ENCODE measurements at regions not wholly inside any gene's neighbourhood (a gene's known extent, or its start where the extent isn't known, plus 50 kb on each side); places are given as distances from the start of the nearest gene placed in this dataset.
"Not testable (repeated sequence)": the region's sequence is repeated elsewhere in the genome, so short reads cannot be mapped to it uniquely, and the experiment has no call there.

DNA sequence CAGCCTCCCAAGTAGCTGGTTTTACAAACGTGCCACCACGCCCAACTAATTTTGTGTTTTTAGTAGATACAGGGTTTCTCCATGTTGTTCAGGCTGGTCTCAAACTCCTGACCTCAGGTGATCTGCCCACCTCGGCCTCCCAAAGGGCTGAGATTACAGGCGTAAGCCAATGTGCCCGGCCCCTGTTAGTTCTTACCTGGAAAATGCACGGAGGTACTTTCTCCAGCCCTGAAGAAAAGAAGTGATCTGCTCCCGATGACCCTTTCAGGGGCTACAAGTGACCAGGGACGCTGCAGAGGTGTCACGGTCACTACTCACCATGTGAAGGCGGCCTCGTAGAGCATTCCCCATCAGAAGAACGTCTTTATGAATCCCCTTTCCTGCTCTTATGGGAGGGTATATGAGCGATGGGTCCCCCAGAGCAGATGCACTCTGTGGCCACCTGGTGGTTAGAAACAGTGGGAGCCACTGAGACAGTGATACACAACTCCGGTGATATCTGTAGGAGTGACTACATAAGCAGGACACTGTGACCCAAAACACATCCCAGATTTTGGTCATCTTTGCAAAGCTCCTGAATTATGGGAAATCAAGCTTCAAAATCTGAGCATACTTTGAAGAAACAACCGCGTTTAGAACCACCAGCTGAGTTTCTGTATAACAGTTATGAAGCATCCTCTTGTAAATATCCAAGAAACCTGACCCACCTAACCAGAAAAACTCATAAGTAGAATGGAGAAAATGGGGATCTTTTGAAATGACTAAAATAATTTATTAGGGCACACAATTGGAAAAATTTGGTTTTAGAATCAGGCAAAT, 102.7 kb upstream of the NBPF11 start:
- H3K9me3 ChIP-seq; in situ Hi-C loops (cut with MboI; ENCODE audit: low pct_ligation_motif_present in 1 of 4, low pct_unique_long_range_greater_than_20kb in 1 of 4, low sequenced_read_pairs in 3 of 4); H3K36me3 ChIP-seq; H3K4me1 ChIP-seq; H3K4me3 ChIP-seq; intact Hi-C loops (cut with DNase I; ENCODE audit: low total_unique reads); H3K27ac ChIP-seq; H3K27me3 ChIP-seq: not testable (repeated sequence)
- TF ChIP-seq CTCF (IDR thresholded peaks at IDR 0.05) = peak; percentile 53 to 69 (median 59)
- peak; percentile 19 for DNase-seq
- WGBS, 2 donors (ENCODE audit: low coverage in 1 of 2) = 0 to 44% methylated on average over 1 to 16 of the region's 16 CpGs

DNA sequence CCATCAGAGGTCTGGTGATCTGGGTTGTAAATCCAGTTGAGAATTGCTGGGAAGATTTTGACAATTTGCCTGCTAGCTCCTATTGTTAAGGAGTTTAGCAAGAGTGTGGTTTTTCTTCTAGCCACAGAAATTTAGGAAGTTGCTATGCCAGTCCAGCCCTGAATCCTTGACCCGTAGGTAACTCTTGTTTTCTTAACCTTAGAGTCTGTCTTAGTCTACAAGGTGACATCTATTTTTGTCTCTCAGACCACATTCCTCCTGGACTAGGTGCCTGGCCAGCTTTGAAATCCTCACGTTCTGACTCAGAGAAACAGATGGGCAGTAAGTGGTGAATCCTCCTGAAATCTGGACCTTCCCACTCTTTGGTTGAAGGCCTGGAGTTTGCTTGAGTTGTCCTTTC, 101.7 kb upstream of the NBPF11 start:
- H3K27me3 ChIP-seq; H3K9me3 ChIP-seq; H3K27ac ChIP-seq; H3K4me1 ChIP-seq; H3K36me3 ChIP-seq; in situ Hi-C loops (cut with MboI; ENCODE audit: low pct_ligation_motif_present in 1 of 4, low pct_unique_long_range_greater_than_20kb in 1 of 4, low sequenced_read_pairs in 3 of 4); intact Hi-C loops (cut with DNase I; ENCODE audit: low total_unique reads); DNase-seq; H3K4me3 ChIP-seq: not testable (repeated sequence)
- WGBS, 2 donors (ENCODE audit: low coverage in 1 of 2) = 60 to 67% methylated on average over 1 to 2 of the region's 2 CpGs

DNA sequence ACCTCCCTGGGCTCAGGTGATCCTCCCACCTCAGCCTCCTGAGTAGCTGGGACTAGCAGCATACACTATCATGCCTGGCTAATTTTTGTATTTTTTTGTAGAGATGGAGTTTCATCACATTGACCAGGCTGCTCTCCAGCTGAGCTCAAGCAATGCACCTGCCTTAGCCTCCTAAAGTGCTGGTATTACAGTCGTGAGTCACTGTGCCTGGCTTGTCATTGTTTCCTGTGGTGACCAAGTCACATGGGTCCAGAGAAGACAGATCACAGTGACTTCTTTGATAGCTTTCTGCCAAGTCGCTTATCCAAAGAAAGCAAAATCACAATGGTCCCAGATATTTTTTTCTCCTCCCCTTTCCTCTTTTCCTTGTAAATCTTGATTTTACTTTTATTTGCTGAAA, 96.7 kb upstream of the NBPF11 start:
- WGBS, 2 donors (ENCODE audit: low coverage in 1 of 2) = 60 to 81% methylated on average over 1 of the region's 2 CpGs
- H3K27ac ChIP-seq; DNase-seq; H3K4me3 ChIP-seq; in situ Hi-C loops (cut with MboI; ENCODE audit: low pct_ligation_motif_present in 1 of 4, low pct_unique_long_range_greater_than_20kb in 1 of 4, low sequenced_read_pairs in 3 of 4); intact Hi-C loops (cut with DNase I; ENCODE audit: low total_unique reads); H3K36me3 ChIP-seq; H3K4me1 ChIP-seq; H3K9me3 ChIP-seq; H3K27me3 ChIP-seq: not testable (repeated sequence)

DNA sequence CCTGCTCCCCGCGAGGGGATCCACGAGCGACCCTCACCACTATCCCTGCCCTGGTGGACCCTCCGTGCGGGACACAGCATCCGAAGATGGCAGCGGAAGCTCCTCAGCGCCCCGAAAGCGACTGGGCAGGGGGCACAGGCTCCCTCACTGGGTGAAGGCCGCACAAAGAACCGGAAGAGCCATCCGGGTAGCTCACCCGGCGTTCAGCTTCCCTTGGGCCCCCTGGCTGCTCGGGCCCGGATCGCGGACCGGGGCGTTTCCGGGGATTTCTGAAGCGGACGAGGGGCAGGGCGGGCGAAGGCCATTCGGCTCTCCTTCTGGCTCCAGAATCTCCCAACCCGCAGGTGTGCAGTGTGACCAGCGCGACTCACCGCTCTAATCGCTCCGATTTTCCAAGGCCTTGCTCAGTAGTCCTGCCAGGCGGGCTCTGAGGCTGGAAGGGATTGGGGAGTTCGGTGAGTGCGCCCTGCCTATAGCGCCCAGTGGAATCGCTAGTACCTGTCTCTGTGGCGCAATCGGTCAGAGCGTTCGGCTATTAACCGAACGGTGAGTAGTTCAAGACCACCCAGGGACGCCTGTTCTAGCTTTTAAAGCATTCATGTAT, 94.3 kb upstream of the NBPF11 start:
- intact Hi-C loops (cut with DNase I; ENCODE audit: low total_unique reads); H3K4me1 ChIP-seq; H3K9me3 ChIP-seq; H3K4me3 ChIP-seq; DNase-seq; H3K36me3 ChIP-seq; H3K27me3 ChIP-seq; H3K27ac ChIP-seq; in situ Hi-C loops (cut with MboI; ENCODE audit: low pct_ligation_motif_present in 1 of 4, low pct_unique_long_range_greater_than_20kb in 1 of 4, low sequenced_read_pairs in 3 of 4): not testable (repeated sequence)
- WGBS, 2 donors (ENCODE audit: low coverage in 1 of 2) = 88% methylated on average over 12 of the region's 46 CpGs; no CpG with 5 or more reads in 1 of the 2 donors

GRCh38 chr1:148245843-148246242, 93.8 kb upstream of the NBPF11 start:
- DNase-seq; H3K9me3 ChIP-seq; H3K27ac ChIP-seq; H3K27me3 ChIP-seq; H3K4me3 ChIP-seq; in situ Hi-C loops (cut with MboI; ENCODE audit: low pct_ligation_motif_present in 1 of 4, low pct_unique_long_range_greater_than_20kb in 1 of 4, low sequenced_read_pairs in 3 of 4); H3K36me3 ChIP-seq; intact Hi-C loops (cut with DNase I; ENCODE audit: low total_unique reads); H3K4me1 ChIP-seq: not testable (repeated sequence)
- 20% methylated on average over 1 of the region's 25 CpGs; no CpG with 5 or more reads in 1 of the 2 donors for WGBS, 2 donors (ENCODE audit: low coverage in 1 of 2)

GRCh38 chr1:148245443-148245842, 93.4 kb upstream of the NBPF11 start:
- H3K27me3 ChIP-seq; DNase-seq; H3K9me3 ChIP-seq; in situ Hi-C loops (cut with MboI; ENCODE audit: low pct_ligation_motif_present in 1 of 4, low pct_unique_long_range_greater_than_20kb in 1 of 4, low sequenced_read_pairs in 3 of 4); H3K27ac ChIP-seq; intact Hi-C loops (cut with DNase I; ENCODE audit: low total_unique reads); H3K4me1 ChIP-seq; H3K36me3 ChIP-seq; H3K4me3 ChIP-seq: not testable (repeated sequence)
- no CpG with 5 or more reads among the region's 6 CpGs for WGBS, 2 donors (ENCODE audit: low coverage in 1 of 2)

DNA sequence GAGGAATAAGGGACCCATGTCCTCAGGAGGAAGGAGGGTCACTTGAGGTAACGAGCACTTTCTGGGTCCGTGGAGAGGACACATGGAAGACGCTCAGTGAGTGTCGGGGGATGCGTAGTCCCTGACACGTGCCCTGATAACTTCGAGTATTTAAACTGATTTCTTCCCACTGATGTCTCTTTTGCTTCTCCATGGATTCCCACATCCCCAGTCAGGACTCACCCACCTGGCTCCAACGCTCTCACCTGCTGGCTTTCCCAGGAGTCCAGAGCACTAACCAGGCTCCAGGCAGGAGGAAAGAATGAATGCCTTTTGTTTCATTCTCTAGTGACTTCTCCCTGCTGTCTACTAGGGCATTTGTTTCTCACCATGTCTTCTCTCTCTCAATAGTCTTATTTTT, 81.2 kb upstream of the NBPF11 start:
- H3K9me3 ChIP-seq; H3K4me1 ChIP-seq; in situ Hi-C loops (cut with MboI; ENCODE audit: low pct_ligation_motif_present in 1 of 4, low pct_unique_long_range_greater_than_20kb in 1 of 4, low sequenced_read_pairs in 3 of 4); H3K27ac ChIP-seq; intact Hi-C loops (cut with DNase I; ENCODE audit: low total_unique reads); H3K27me3 ChIP-seq; H3K36me3 ChIP-seq; DNase-seq; H3K4me3 ChIP-seq: not testable (repeated sequence)
- WGBS, 2 donors (ENCODE audit: low coverage in 1 of 2) = 85% methylated on average over 7 of the region's 8 CpGs; no CpG with 5 or more reads in 1 of the 2 donors

DNA sequence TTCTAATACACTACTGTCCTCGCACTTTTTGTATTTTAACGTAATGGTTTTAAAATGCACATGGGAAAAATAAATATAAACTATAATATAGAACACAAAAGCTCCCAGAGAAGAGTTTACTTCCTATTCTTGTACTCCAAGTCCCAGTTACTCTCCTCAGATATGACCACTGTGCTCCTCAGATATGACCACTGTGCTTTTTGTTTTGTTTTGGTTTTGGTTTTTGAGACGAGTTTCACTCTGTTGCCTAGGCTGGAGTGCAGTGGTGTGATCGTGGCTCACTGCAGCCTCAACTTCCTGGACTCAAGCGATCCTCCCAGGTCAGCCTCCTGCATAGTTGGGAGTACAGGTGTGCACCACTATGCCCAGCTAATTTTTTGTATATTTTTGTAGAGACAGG, 76.8 kb upstream of the NBPF11 start:
- DNase-seq; H3K27me3 ChIP-seq; H3K9me3 ChIP-seq; H3K4me1 ChIP-seq; H3K4me3 ChIP-seq; H3K36me3 ChIP-seq; H3K27ac ChIP-seq; in situ Hi-C loops (cut with MboI; ENCODE audit: low pct_ligation_motif_present in 1 of 4, low pct_unique_long_range_greater_than_20kb in 1 of 4, low sequenced_read_pairs in 3 of 4); intact Hi-C loops (cut with DNase I; ENCODE audit: low total_unique reads): not testable (repeated sequence)
- 79 to 80% methylated on average over 4 to 5 of the region's 5 CpGs for WGBS, 2 donors (ENCODE audit: low coverage in 1 of 2)

- no CpG with 5 or more reads among the region's 4 CpGs for WGBS, 2 donors (ENCODE audit: low coverage in 1 of 2)
- in situ Hi-C loops (cut with MboI; ENCODE audit: low pct_ligation_motif_present in 1 of 4, low pct_unique_long_range_greater_than_20kb in 1 of 4, low sequenced_read_pairs in 3 of 4); H3K4me3 ChIP-seq; H3K27ac ChIP-seq; H3K9me3 ChIP-seq; DNase-seq; intact Hi-C loops (cut with DNase I; ENCODE audit: low total_unique reads); H3K36me3 ChIP-seq; H3K27me3 ChIP-seq; H3K4me1 ChIP-seq: not testable (repeated sequence)
These were observed 70.5 kb upstream of the NBPF11 start for GRCh38 chr1:148222399-148223159.

Data from transverse colon (tissue), 4 donors.